IPS-15b (cell line): ENCODE measurements at regions not wholly inside any gene's neighbourhood (a gene's known extent, or its start where the extent isn't known, plus 50 kb on each side); places are given as distances from the start of the nearest gene placed in this dataset.

ENCODE experiments used
- H3K27me3 ChIP-seq: one replicate; pipeline ENCODE4 v1.6.1; 2013; ENCODE audit warnings: low read length; ENCODE audit not compliant: control insufficient read depth, insufficient read depth
- H3K36me3 ChIP-seq: one replicate; pipeline ENCODE4 v1.6.1; 2013; ENCODE audit warnings: low read length; ENCODE audit not compliant: control insufficient read depth, insufficient read depth
- H3K4me1 ChIP-seq: one replicate; pipeline ENCODE4 v1.6.1; 2013; ENCODE audit warnings: mild to moderate bottlenecking, low read length; ENCODE audit not compliant: control insufficient read depth, insufficient read depth
- H3K4me3 ChIP-seq: one replicate; pipeline ENCODE4 v1.5.1; 2013; ENCODE audit warnings: low read depth, low read length
- H3K9ac ChIP-seq: one replicate; pipeline ENCODE4 v1.6.1; 2013; ENCODE audit warnings: low read depth, mild to moderate bottlenecking, low read length
- H3K9me3 ChIP-seq: one replicate; pipeline ENCODE4 v1.6.1; 2013; ENCODE audit warnings: mild to moderate bottlenecking, low read length; ENCODE audit not compliant: control insufficient read depth, insufficient read depth

GRCh38 chr13:80009760-80010159 lies 331.2 kb downstream of the SPRY2 start:
- H3K4me3 ChIP-seq = no peak overlapping the region
- H3K4me1 ChIP-seq = no peaks in the 10 kb centered on the region
- H3K9ac ChIP-seq = no peak overlapping the region

DNA sequence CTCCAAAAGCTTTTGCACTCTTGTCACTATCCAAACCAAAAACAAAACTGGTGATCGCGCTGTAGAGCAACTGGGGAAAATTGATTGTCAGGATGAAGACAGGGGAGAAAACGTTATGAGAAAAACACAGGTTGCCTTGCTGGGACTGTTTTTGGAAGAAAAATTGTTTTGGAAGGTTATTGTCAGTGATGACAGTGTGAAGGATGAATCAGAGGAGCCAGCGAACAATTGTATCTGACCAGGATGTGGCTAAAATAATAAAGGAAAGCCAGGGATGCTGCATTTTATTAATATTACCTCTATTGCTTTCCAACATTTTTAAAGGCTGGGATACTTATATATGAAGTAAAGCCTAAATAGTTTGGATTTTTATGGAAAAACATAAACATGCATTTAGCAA lies 334.0 kb downstream of the SPRY2 start:
- Histone ChIP-seq H3K4me1 (no peaks in the 10 kb centered on the region), H3K4me3 (no peak overlapping the region), H3K36me3 (no peaks in the 10 kb centered on the region), H3K27me3 (no peaks in the 10 kb centered on the region), H3K9me3 (no peaks in the 10 kb centered on the region), H3K9ac (no peak overlapping the region)

More at GRCh38 chr13:80009760-80010159, 331.2 kb downstream of the SPRY2 start:
- Histone ChIP-seq H3K9me3 (no peaks in the 10 kb centered on the region), H3K36me3 (no peaks in the 10 kb centered on the region), H3K27me3 (no peaks in the 10 kb centered on the region)

- Histone ChIP-seq H3K4me3 (no peak overlapping the region), H3K9me3 (no peaks in the 10 kb centered on the region), H3K36me3 (no peaks in the 10 kb centered on the region), H3K9ac (no peak overlapping the region), H3K4me1 (no peaks in the 10 kb centered on the region), H3K27me3 (no peaks in the 10 kb centered on the region)
Measured at GRCh38 chr13:80001510-80001842, 339.4 kb downstream of the SPRY2 start.

- Histone ChIP-seq H3K27me3 (no peaks in the 10 kb centered on the region), H3K4me3 (no peak overlapping the region), H3K4me1 (no peaks in the 10 kb centered on the region), H3K9ac (no peak overlapping the region), H3K36me3 (no peaks in the 10 kb centered on the region), H3K9me3 (no peaks in the 10 kb centered on the region)
Measured at GRCh38 chr13:80000684-80001509, 340.0 kb downstream of the SPRY2 start.

- no peaks in the 10 kb centered on the region for H3K36me3 ChIP-seq
- H3K4me3 ChIP-seq = no peak overlapping the region
- no peaks in the 10 kb centered on the region for H3K9me3 ChIP-seq
- no peaks in the 10 kb centered on the region for H3K4me1 ChIP-seq
- H3K27me3 ChIP-seq = no peaks in the 10 kb centered on the region
- no peak overlapping the region for H3K9ac ChIP-seq
Measured at GRCh38 chr13:79999601-80000000, 341.3 kb downstream of the SPRY2 start.

DNA sequence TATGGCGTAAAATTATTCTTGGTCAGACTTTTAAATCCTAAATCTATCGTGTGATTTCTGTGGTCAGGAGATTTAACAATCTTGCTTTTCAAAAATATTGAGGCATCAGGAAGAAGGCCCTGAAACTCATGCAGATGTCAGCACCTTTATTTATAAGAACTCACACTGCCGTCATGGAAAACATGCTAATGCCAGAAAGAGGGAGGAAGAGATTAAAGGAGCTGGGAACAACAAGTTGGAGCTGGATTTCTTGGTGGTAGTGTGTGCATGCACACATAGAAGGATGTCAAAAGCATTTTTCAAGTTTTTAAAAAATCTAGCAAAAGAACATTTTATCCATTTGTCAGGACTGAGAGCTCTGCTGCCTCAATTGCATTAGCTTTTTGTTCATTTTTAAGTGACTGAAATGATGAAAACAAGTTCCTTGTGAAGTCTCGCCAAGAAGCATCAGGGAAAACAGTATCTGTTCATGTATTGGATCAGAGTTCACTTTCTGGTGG lies 342.5 kb downstream of the SPRY2 start:
- Histone ChIP-seq H3K4me1 (no peaks in the 10 kb centered on the region), H3K4me3 (no peak overlapping the region), H3K9me3 (no peaks in the 10 kb centered on the region), H3K27me3 (no peaks in the 10 kb centered on the region), H3K36me3 (no peaks in the 10 kb centered on the region), H3K9ac (no peak overlapping the region)

DNA sequence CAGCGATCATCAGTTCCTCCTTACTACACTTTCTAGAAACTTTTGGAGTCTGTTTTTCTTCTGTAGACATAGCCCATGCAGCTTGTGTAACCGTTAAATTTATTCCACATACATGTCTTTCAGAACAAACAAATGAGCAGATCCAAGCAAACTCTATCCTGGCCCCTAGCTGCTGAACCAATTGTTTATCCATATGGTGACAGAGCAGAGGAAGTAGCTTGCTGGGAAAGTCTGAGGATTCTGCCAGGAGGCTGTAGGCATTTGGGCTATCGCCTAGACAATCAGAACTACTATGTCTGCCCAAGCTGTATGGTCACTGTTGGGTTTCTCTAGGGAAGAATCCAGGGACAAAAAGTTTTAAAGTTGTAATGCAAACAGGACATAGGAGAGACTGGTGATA lies 343.7 kb downstream of the SPRY2 start:
- Histone ChIP-seq H3K9me3 (no peaks in the 10 kb centered on the region), H3K4me1 (no peaks in the 10 kb centered on the region), H3K4me3 (no peak overlapping the region), H3K9ac (no peak overlapping the region), H3K36me3 (no peaks in the 10 kb centered on the region), H3K27me3 (no peaks in the 10 kb centered on the region)

DNA sequence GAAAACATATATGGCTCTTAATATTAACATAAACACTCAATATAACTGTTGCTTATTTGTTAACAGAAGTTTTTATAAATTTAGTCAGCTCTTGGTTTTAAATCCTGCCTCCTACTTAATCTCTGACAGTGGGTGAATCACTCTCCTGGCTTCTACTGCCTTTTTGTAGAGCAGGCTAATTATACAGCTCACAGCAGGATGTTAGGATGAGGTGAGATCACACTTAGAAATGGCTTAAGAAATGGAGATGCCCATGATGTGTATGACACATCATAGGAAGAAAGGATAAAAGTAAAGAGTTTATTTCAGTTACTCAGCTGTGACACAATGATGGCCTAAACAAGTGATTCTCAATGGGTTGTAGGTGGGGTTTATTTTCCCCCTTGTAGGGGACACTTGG lies 345.6 kb downstream of the SPRY2 start:
- H3K4me3 ChIP-seq = no peak overlapping the region
- H3K9me3 ChIP-seq = no peaks in the 10 kb centered on the region
- H3K27me3 ChIP-seq = no peaks in the 10 kb centered on the region
- H3K4me1 ChIP-seq = no peaks in the 10 kb centered on the region
- no peak overlapping the region for H3K9ac ChIP-seq
- H3K36me3 ChIP-seq = no peaks in the 10 kb centered on the region

- Histone ChIP-seq H3K4me1 (no peaks in the 10 kb centered on the region), H3K4me3 (no peak overlapping the region), H3K9me3 (no peaks in the 10 kb centered on the region), H3K36me3 (no peaks in the 10 kb centered on the region), H3K27me3 (no peaks in the 10 kb centered on the region), H3K9ac (no peak overlapping the region)
Measured at GRCh38 chr13:79992111-79992510, 348.8 kb downstream of the SPRY2 start.

- no peaks in the 10 kb centered on the region for H3K36me3 ChIP-seq
- no peaks in the 10 kb centered on the region for H3K4me1 ChIP-seq
- H3K9ac ChIP-seq = no peak overlapping the region
- no peaks in the 10 kb centered on the region for H3K27me3 ChIP-seq
- H3K4me3 ChIP-seq = no peak overlapping the region
- no peaks in the 10 kb centered on the region for H3K9me3 ChIP-seq
Measured at GRCh38 chr13:79990048-79990447, 350.9 kb downstream of the SPRY2 start.

DNA sequence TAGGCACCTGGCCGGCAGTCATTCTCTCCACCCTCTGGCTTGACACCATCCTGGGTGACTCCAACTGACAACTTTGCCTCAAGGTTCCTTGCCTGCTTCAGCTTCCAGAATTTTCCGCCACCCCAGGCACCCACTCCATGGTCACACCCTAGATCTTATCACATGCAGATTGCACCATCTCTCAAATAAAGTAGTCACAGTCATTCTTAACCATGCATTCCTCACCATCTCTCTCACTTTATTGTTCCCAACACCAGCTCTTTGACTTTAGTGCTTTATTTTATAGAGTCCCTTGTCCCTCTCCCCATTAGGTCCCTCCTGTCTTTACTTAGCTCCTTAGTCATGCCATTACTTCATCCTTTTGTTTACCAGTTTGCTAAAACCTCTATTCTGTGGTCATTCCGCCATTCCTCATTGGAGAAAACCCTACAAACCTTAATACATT lies 351.7 kb downstream of the SPRY2 start:
- Histone ChIP-seq H3K4me3 (no peak overlapping the region), H3K9ac (no peak overlapping the region), H3K9me3 (no peaks in the 10 kb centered on the region), H3K36me3 (no peaks in the 10 kb centered on the region), H3K4me1 (no peaks in the 10 kb centered on the region), H3K27me3 (no peaks in the 10 kb centered on the region)

DNA sequence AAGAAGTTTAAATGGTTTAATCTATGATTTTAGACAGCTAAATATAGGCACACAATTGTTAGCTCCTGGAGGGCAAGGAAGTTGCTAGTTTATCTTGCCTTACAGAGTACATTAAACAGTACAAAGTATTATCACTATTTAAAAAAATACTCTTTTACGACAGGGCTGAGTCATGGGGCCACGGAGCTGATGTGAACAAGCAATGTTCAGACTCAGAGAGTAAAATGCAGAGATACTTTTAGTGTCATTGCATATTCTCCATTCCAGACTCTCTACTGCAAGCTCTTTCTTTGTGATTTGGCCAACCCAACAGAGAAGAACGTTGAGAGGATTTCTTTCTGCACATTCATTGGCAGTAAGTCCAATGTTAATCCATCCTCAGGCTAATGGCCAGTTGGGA lies 352.4 kb downstream of the SPRY2 start:
- Histone ChIP-seq H3K9ac (no peak overlapping the region), H3K9me3 (no peaks in the 10 kb centered on the region), H3K4me1 (no peaks in the 10 kb centered on the region)

More for the DNA sequence above, 352.4 kb downstream of the SPRY2 start:
- Histone ChIP-seq H3K27me3 (no peaks in the 10 kb centered on the region), H3K36me3 (no peaks in the 10 kb centered on the region), H3K4me3 (no peak overlapping the region)
